IMR-90 (cell line): ENCODE measurements at regions not wholly inside any gene's neighbourhood (a gene's known extent, or its start where the extent isn't known, plus 50 kb on each side); places are given as distances from the start of the nearest gene placed in this dataset.
"Not testable (repeated sequence)": the region's sequence is repeated elsewhere in the genome, so short reads cannot be mapped to it uniquely, and the experiment has no call there.

Experiments
- ATAC-seq: fragments of 200-7000 bp; cut with Tn5 transposase; 2 replicates; pipeline ENCODE4 v1.9.1; 2020; ENCODE audit warnings: low read depth, mild to moderate bottlenecking, moderate library complexity
- BruUV-seq: library from RNA; stranded (reverse); fragments of 400-500 nt; replicated peaks from 2 replicates; lab custom pipeline; 2021; lab: Mats Ljungman, UMichigan
- CTCF ChIA-PET: fragments of 300-600 bp; formaldehyde crosslinking; extraction: SDS; loops from one replicate; lab custom pipeline; 2021; ENCODE audit warnings: antibody characterized with exemption; lab: Yijun Ruan, JAX
- POLR2A ChIA-PET: fragments of 300-600 bp; sonication (Branson Sonifier 250); formaldehyde crosslinking; loops from one replicate; lab custom pipeline; 2022; ENCODE audit warnings: antibody characterized with exemption; ENCODE audit not compliant: unreplicated experiment; lab: Charles Lee
- DNase-seq: peaks from one replicate; pipeline ENCODE4 v3.0.0; 2013
- H2AFZ ChIP-seq: replicated peaks from 2 replicates; pipeline ENCODE3; 2013; ENCODE audit warnings: low read length, mild to moderate bottlenecking; ENCODE audit not compliant: poor library complexity
- H2AK5ac ChIP-seq: 2 replicates; pipeline ENCODE4 v1.6.1; 2013; ENCODE audit warnings: low read depth, low read length, inconsistent platforms
- H2AK9ac ChIP-seq: replicated peaks from 2 replicates; pipeline ENCODE3; 2013; ENCODE audit warnings: mild to moderate bottlenecking, low read depth, low read length, moderate library complexity; ENCODE audit not compliant: poor library complexity
- H2BK120ac ChIP-seq: 2 replicates; pipeline ENCODE4 v1.6.1; 2013; ENCODE audit warnings: low read depth, low read length, inconsistent platforms
- H2BK15ac ChIP-seq: 3 replicates; pipeline ENCODE4 v1.6.1; 2013; ENCODE audit warnings: low read depth, low read length, inconsistent platforms
- H2BK20ac ChIP-seq: 2 replicates; pipeline ENCODE4 v1.6.1; 2013; ENCODE audit warnings: low read depth, mild to moderate bottlenecking, inconsistent platforms, low read length, moderate library complexity
- H2BK5ac ChIP-seq: 2 replicates; pipeline ENCODE4 v1.6.1; 2013; ENCODE audit warnings: mild to moderate bottlenecking, low read depth, low read length, inconsistent platforms; ENCODE audit not compliant: poor library complexity, severe bottlenecking
- H3K14ac ChIP-seq: replicated peaks from 2 replicates; pipeline ENCODE4 v1.6.1; 2013; ENCODE audit warnings: low read depth, low read length, inconsistent platforms
- H3K18ac ChIP-seq: 2 replicates; pipeline ENCODE4 v1.6.1; 2013; ENCODE audit warnings: low read depth, low read length, control low read depth
- H3K23ac ChIP-seq: 2 replicates; pipeline ENCODE4 v1.6.1; 2013; ENCODE audit warnings: low read depth, low read length, inconsistent platforms
- H3K27ac ChIP-seq: 2 replicates; pipeline ENCODE4 v1.5.1; 2013; ENCODE audit warnings: mild to moderate bottlenecking, control low read depth, low read length; ENCODE audit not compliant: insufficient read depth
- H3K27me3 ChIP-seq: 2 replicates; pipeline ENCODE4 v1.6.1; 2013; ENCODE audit warnings: low read length; ENCODE audit not compliant: control insufficient read depth, insufficient read depth
- H3K36me3 ChIP-seq: 2 replicates; pipeline ENCODE4 v1.6.1; 2013; ENCODE audit warnings: low read length, mixed read lengths; ENCODE audit not compliant: control insufficient read depth, insufficient read depth
- H3K4ac ChIP-seq: 2 replicates; pipeline ENCODE4 v1.6.1; 2013; ENCODE audit warnings: low read depth, low read length, inconsistent platforms
- H3K4me1 ChIP-seq: 2 replicates; pipeline ENCODE4 v1.6.1; 2013; ENCODE audit warnings: low read length, mixed read lengths; ENCODE audit not compliant: control insufficient read depth, insufficient read depth
- H3K4me2 ChIP-seq: 2 replicates; pipeline ENCODE4 v1.6.1; 2013; ENCODE audit warnings: low read depth, mild to moderate bottlenecking, control low read depth, low read length, moderate library complexity
- H3K4me3 ChIP-seq: 2 replicates; pipeline ENCODE4 v1.5.1; 2013; ENCODE audit warnings: low read depth, mild to moderate bottlenecking, control low read depth, low read length, moderate library complexity; ENCODE audit not compliant: insufficient read depth
- H3K56ac ChIP-seq: 2 replicates; pipeline ENCODE4 v1.6.1; 2013; ENCODE audit warnings: low read length, inconsistent platforms; ENCODE audit not compliant: insufficient read depth; ENCODE audit errors: extremely low read depth
- H3K79me1 ChIP-seq, 2 experiments: 2 replicates each; pipeline ENCODE4 v1.6.1; 2013; ENCODE audit warnings: low read length in 2 of 2, inconsistent platforms in 1 of 2, low read depth in 1 of 2
- H3K9ac ChIP-seq: 2 replicates; pipeline ENCODE4 v1.6.1; 2013; ENCODE audit warnings: low read depth, low read length, control low read depth
- H3K9me1 ChIP-seq: 2 replicates; pipeline ENCODE4 v1.6.1; 2013; ENCODE audit warnings: low read length, inconsistent platforms; ENCODE audit not compliant: insufficient read depth
- H3K9me3 ChIP-seq: 2 replicates; pipeline ENCODE4 v1.6.1; 2013; ENCODE audit warnings: low read length; ENCODE audit not compliant: control insufficient read depth, insufficient read depth
- H4K20me1 ChIP-seq: 2 replicates; pipeline ENCODE4 v1.6.1; 2013; ENCODE audit warnings: low read length, inconsistent platforms; ENCODE audit not compliant: insufficient read depth
- H4K5ac ChIP-seq: 2 replicates; pipeline ENCODE4 v1.6.1; 2013; ENCODE audit warnings: mild to moderate bottlenecking, low read depth, low read length, control low read depth
- H4K8ac ChIP-seq, 2 experiments: 2 replicates each; pipeline ENCODE4 v1.6.1; 2013; ENCODE audit warnings: low read depth in 2 of 2, low read length in 2 of 2, control low read depth in 1 of 2, inconsistent platforms in 1 of 2
- H4K91ac ChIP-seq: 2 replicates; pipeline ENCODE4 v1.6.1; 2013; ENCODE audit warnings: low read depth, low read length, inconsistent platforms; ENCODE audit not compliant: insufficient read depth
- WGBS, 2 experiments: methylation state at CpG; one replicate each; pipeline versions ENCODE4 v1.1.5 to v1.1.7; 2013; ENCODE audit warnings: missing lambda C conversion rate in 2 of 2; ENCODE audit not compliant: insufficient read length in 1 of 2; ENCODE audit errors: extremely low coverage in 2 of 2; 5-methylcytosine and 5-hydroxymethylcytosine counted together
- dilution Hi-C: fragments of 300-500 bp; cut with HindIII; formaldehyde crosslinking; loops from one replicate; pipeline ENCODE4 v1.14.3; 2018; ENCODE audit warnings: low sequenced_read_pairs; ENCODE audit not compliant: unreplicated experiment
- in situ Hi-C: fragments of 300-500 bp; cut with MboI; formaldehyde crosslinking; loops from 3 replicates; pipeline ENCODE4 v1.14.3; 2019; ENCODE audit warnings: low sequenced_read_pairs, inconsistent platforms, mixed read lengths
- intact Hi-C: fragments of 100-400 bp; cut with micrococcal nuclease; formaldehyde crosslinking; loops from 2 replicates; pipeline ENCODE4 v1.10.0; 2022
- TF ChIP-seq, protein P1 (sequence below): fragments of 150-350 bp; IDR thresholded peaks from 2 replicates; pipeline ENCODE4 v1.6.1; 2017; ENCODE audit warnings: mild to moderate bottlenecking, antibody characterized with exemption, low read length, low read depth

GRCh38 chr17:64792793-64793575, 126.3 kb downstream of the LRRC37A3 start:
- H4K20me1 ChIP-seq, H3K14ac ChIP-seq, H2AK9ac ChIP-seq, H2AK5ac ChIP-seq, H4K5ac ChIP-seq, H3K27ac ChIP-seq, intact Hi-C loops, H2BK20ac ChIP-seq, H2BK15ac ChIP-seq, H3K4ac ChIP-seq, CTCF ChIA-PET, H3K23ac ChIP-seq, BruUV-seq, in situ Hi-C loops, H3K18ac ChIP-seq, H4K91ac ChIP-seq, H3K4me1 ChIP-seq, H3K27me3 ChIP-seq, H2AFZ ChIP-seq, H3K79me1 ChIP-seq, H3K4me2 ChIP-seq, H3K9ac ChIP-seq, dilution Hi-C loops, POLR2A ChIA-PET, H3K36me3 ChIP-seq, H3K4me3 ChIP-seq, H3K9me3 ChIP-seq, H4K8ac ChIP-seq, H3K9me1 ChIP-seq, H3K56ac ChIP-seq: not testable (repeated sequence)
- WGBS, 2 experiments: 33% methylated on average over 1 of the region's 12 CpGs; no CpG with 5 or more reads in 1 of the 2 experiments
- DNase-seq (peak; percentile 76), ATAC-seq (peak; percentile 80)
- TF ChIP-seq, protein P1, sequence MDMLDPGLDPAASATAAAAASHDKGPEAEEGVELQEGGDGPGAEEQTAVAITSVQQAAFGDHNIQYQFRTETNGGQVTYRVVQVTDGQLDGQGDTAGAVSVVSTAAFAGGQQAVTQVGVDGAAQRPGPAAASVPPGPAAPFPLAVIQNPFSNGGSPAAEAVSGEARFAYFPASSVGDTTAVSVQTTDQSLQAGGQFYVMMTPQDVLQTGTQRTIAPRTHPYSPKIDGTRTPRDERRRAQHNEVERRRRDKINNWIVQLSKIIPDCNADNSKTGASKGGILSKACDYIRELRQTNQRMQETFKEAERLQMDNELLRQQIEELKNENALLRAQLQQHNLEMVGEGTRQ: 0 out of 2 replicates have a peak, but pooled peaks have one; percentile 25
- Histone ChIP-seq H2BK120ac (0 out of 2 replicates have a peak overlapping the region, but pooled peaks have one; percentile 23), H2BK5ac (peak overlapping the region; percentile 19)

DNA sequence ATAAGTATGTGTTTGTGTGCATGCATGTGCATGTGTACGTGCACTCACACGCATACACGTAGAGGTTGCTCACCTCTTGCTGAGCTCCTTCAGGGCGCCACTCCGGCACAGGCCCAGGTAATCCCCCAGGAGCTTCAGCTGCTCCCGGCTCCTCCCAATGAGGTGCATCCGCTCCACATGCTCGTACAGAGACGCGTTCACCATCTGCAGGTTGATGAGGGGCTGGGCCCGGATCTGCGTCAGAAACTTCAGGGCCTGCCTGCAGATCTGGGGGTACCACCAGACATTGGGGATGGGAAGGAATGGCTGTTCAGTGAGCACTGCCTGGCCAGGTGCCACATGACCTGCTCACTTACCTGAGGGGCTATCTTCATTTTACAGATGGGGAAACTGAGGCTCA, 127.0 kb downstream of the LRRC37A3 start:
- H2AK5ac ChIP-seq, H3K4me2 ChIP-seq, CTCF ChIA-PET, H3K79me1 ChIP-seq, H3K4me3 ChIP-seq, H3K9ac ChIP-seq, H2BK20ac ChIP-seq, BruUV-seq, H3K14ac ChIP-seq, H3K27me3 ChIP-seq, DNase-seq, H3K36me3 ChIP-seq, H2AK9ac ChIP-seq, H4K5ac ChIP-seq, H3K9me1 ChIP-seq, H3K18ac ChIP-seq, H3K27ac ChIP-seq, dilution Hi-C loops, H4K8ac ChIP-seq, H3K4ac ChIP-seq, H3K4me1 ChIP-seq, intact Hi-C loops, H2BK15ac ChIP-seq, H2BK120ac ChIP-seq, H4K20me1 ChIP-seq, in situ Hi-C loops, H3K56ac ChIP-seq, H2AFZ ChIP-seq, POLR2A ChIA-PET, H4K91ac ChIP-seq, H2BK5ac ChIP-seq, ATAC-seq, H3K23ac ChIP-seq, H3K9me3 ChIP-seq: not testable (repeated sequence)
- no CpG with 5 or more reads among the region's 12 CpGs for WGBS, 2 experiments
